Mammary epithelial cell (primary cell): ENCODE measurements at regions not wholly inside any gene's neighbourhood (a gene's known extent, or its start where the extent isn't known, plus 50 kb on each side); places are given as distances from the start of the nearest gene placed in this dataset.
"Not testable (repeated sequence)": the region's sequence is repeated elsewhere in the genome, so short reads cannot be mapped to it uniquely, and the experiment has no call there.

Experiments used
- CTCF ChIP-seq, 2 donors: IDR thresholded peaks in 1 of 2; conservative IDR thresholded peaks in 1 of 2; 2 replicates each; pipeline ENCODE4 v1.5.1; 2011 to 2012; ENCODE audit warnings: inconsistent platforms in 2 of 2, low read length in 2 of 2, mild to moderate bottlenecking in 2 of 2, control low read depth in 1 of 2, low read depth in 1 of 2; ENCODE audit not compliant: insufficient read depth in 1 of 2; ENCODE audit errors: extremely low read depth in 1 of 2
- EZH2 ChIP-seq: IDR thresholded peaks from 2 replicates; pipeline ENCODE4 v1.6.1; 2012; ENCODE audit warnings: low read length, inconsistent platforms, borderline replicate concordance

GRCh38 chr3:193069732-193070131 lies 152.1 kb upstream of the MB21D2 start:
- TF ChIP-seq CTCF (conservative IDR thresholded peaks at IDR 0.05 in 1 of 2, IDR thresholded peaks at IDR 0.05 in 1 of 2; ENCODE audit: extremely low read depth in 1 of 2, insufficient read depth in 1 of 2, low read depth in 1 of 2, low read length in 2 of 2); EZH2: not testable (repeated sequence)
